Neural progenitor cell (in vitro differentiated cells): ENCODE measurements at regions not wholly inside any gene's neighbourhood (a gene's known extent, or its start where the extent isn't known, plus 50 kb on each side); places are given as distances from the start of the nearest gene placed in this dataset.

Experiments used
- CTCF ChIP-seq: fragments of 200-600 bp; sonication (generic); IDR thresholded peaks from 2 replicates; pipeline ENCODE4 v1.5.1; 2017; ENCODE audit warnings: antibody characterized with exemption, mild to moderate bottlenecking
- EZH2 ChIP-seq: fragments of 200-600 bp; sonication (generic); IDR thresholded peaks from 2 replicates; pipeline ENCODE4 v1.6.1; 2017; ENCODE audit warnings: antibody characterized with exemption, mild to moderate bottlenecking, moderate library complexity
- EZH2phosphoT487 ChIP-seq: fragments of 200-600 bp; sonication (generic); IDR thresholded peaks from 2 replicates; pipeline ENCODE4 v1.6.1; 2017; ENCODE audit warnings: antibody characterized with exemption

GRCh38 chr13:61850794-61851193 is 435.1 kb upstream of the PCDH20 start:
- TF ChIP-seq CTCF (no peak), EZH2 (no peak), EZH2phosphoT487 (no peak)
